H1 (cell line): ENCODE measurements at regions not wholly inside any gene's neighbourhood (a gene's known extent, or its start where the extent isn't known, plus 50 kb on each side); places are given as distances from the start of the nearest gene placed in this dataset.

Source experiments
- KDM5A ChIP-seq: fragments of 200-600 bp; IDR thresholded peaks from 2 replicates; pipeline ENCODE4 v1.7.1; 2012; ENCODE audit warnings: mild to moderate bottlenecking, low read length, inconsistent platforms, mixed read lengths

DNA sequence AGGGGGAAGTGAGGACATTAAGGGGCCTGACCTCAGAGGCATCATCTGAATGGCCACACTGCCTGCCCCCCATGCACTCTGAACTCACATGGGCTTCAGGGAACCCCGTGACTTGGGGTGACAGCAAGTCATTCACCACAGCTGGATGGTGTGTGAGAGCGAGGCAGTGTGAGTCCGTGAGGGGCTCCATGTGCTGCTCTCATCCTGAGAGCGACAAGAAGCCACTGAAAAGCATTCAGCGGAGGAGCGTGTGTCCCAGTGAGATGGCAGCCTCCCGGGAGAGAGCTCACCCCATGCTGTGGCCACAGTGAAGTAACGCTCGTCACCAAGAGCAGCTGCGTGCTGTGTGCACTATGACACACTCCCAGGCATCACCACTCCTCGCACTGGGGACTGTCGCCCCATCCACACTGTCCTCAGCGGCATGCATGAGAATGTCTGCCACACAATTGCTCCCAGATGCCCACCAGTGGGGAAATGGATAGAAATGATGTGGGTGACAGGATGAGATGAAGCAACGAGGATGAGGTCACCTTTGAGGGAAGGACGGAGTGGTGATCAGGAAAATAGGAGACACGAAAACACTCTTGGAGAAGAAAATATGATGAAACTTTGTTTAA, 213.0 kb upstream of the RAB6C start (continued):
- TF ChIP-seq KDM5A, result no peak
